VCaP (cell line): ENCODE measurements at regions not wholly inside any gene's neighbourhood (a gene's known extent, or its start where the extent isn't known, plus 50 kb on each side); places are given as distances from the start of the nearest gene placed in this dataset.

ENCODE experiments used
- H3K27ac ChIP-seq: fragments of 450-650 bp; 2 replicates; pipeline ENCODE4 v1.5.1; 2017
- CTCF ChIP-seq: fragments of 450-650 bp; conservative IDR thresholded peaks from 2 replicates; pipeline ENCODE4 v1.5.1; 2017; ENCODE audit warnings: mild to moderate bottlenecking, moderate library complexity

GRCh38 chr20:12057778-12058177 is 140.1 kb downstream of the BTBD3 start:
- H3K27ac ChIP-seq, result no peak overlapping the region
- no peak for TF ChIP-seq CTCF

GRCh38 chr20:12058216-12058615 is 140.5 kb downstream of the BTBD3 start:
- H3K27ac ChIP-seq, result no peak overlapping the region
- TF ChIP-seq CTCF, result no peak

- TF ChIP-seq CTCF, result no peak
- H3K27ac ChIP-seq, result no peak overlapping the region
These were observed 143.8 kb downstream of the BTBD3 start for GRCh38 chr20:12061466-12061865.

GRCh38 chr20:12063106-12063684 is 145.5 kb downstream of the BTBD3 start:
- no peak for TF ChIP-seq CTCF
- no peak overlapping the region for H3K27ac ChIP-seq

GRCh38 chr20:12064540-12064939 is 146.8 kb downstream of the BTBD3 start:
- TF ChIP-seq CTCF, result no peak
- H3K27ac ChIP-seq, result no peak overlapping the region

GRCh38 chr20:12067686-12068085 is 150.0 kb downstream of the BTBD3 start:
- H3K27ac ChIP-seq, result no peak overlapping the region
- TF ChIP-seq CTCF, result no peak

- TF ChIP-seq CTCF, result no peak
- no peak overlapping the region for H3K27ac ChIP-seq
These were observed 150.4 kb downstream of the BTBD3 start for GRCh38 chr20:12068121-12068520.
